OCI-LY1 (cell line): ENCODE measurements at regions not wholly inside any gene's neighbourhood (a gene's known extent, or its start where the extent isn't known, plus 50 kb on each side); places are given as distances from the start of the nearest gene placed in this dataset.

ENCODE experiments used
- H2AFZ ChIP-seq: fragments of 200-600 bp; sonication (generic), shearing (Covaris generic); 2 replicates; pipeline ENCODE4 v1.6.0; 2014; ENCODE audit warnings: antibody characterized with exemption, mild to moderate bottlenecking, low read length
- H3F3A ChIP-seq: fragments of 200-600 bp; sonication (generic), shearing (Covaris generic); 2 replicates; pipeline ENCODE4 v1.6.0; 2014; ENCODE audit warnings: mild to moderate bottlenecking, antibody characterized with exemption, low read length, moderate library complexity; ENCODE audit not compliant: insufficient read depth
- H3K27ac ChIP-seq: fragments of 200-600 bp; sonication (generic); 2 replicates; pipeline ENCODE4 v1.5.1; 2014; ENCODE audit warnings: low read length, mixed run types, mild to moderate bottlenecking, low read depth; ENCODE audit not compliant: poor library complexity, severe bottlenecking
- H3K27me3 ChIP-seq: fragments of 200-600 bp; sonication (generic); 2 replicates; pipeline ENCODE4 v1.6.0; 2014; ENCODE audit warnings: antibody characterized with exemption, mild to moderate bottlenecking, low read length, moderate library complexity; ENCODE audit not compliant: insufficient read depth
- H3K36me3 ChIP-seq: fragments of 200-600 bp; sonication (generic); 2 replicates; pipeline ENCODE4 v1.6.1; 2014; ENCODE audit warnings: mild to moderate bottlenecking, antibody characterized with exemption, low read length, moderate library complexity, mixed read lengths; ENCODE audit not compliant: insufficient read depth
- H3K4me1 ChIP-seq: fragments of 200-600 bp; sonication (generic); 2 replicates; pipeline ENCODE4 v1.5.1; 2014; ENCODE audit warnings: mild to moderate bottlenecking, low read length, moderate library complexity; ENCODE audit not compliant: insufficient read depth, severe bottlenecking
- H3K4me2 ChIP-seq: fragments of 200-600 bp; sonication (generic), shearing (Covaris generic); 2 replicates; pipeline ENCODE4 v1.6.1; 2014; ENCODE audit warnings: low read length
- H3K4me3 ChIP-seq: fragments of 200-600 bp; sonication (generic); 2 replicates; pipeline ENCODE4 v1.5.1; 2014; ENCODE audit warnings: low read length, low read depth, mild to moderate bottlenecking, mixed read lengths; ENCODE audit not compliant: poor library complexity, severe bottlenecking
- H3K79me2 ChIP-seq: fragments of 200-600 bp; shearing (Covaris generic); 2 replicates; pipeline ENCODE4 v1.6.1; 2016; ENCODE audit warnings: mixed run types, low read length, mixed read lengths; ENCODE audit not compliant: insufficient read depth
- H3K9ac ChIP-seq: fragments of 200-600 bp; sonication (generic), shearing (Covaris generic); 2 replicates; pipeline ENCODE4 v1.6.1; 2014; ENCODE audit warnings: mild to moderate bottlenecking, low read length, mixed read lengths
- H3K9me2 ChIP-seq: fragments of 200-600 bp; sonication (generic), shearing (Covaris generic); 2 replicates; pipeline ENCODE4 v1.6.1; 2014; ENCODE audit warnings: low read depth, mild to moderate bottlenecking, low read length, mixed read lengths
- H3K9me3 ChIP-seq: fragments of 200-600 bp; shearing (Covaris generic); 2 replicates; pipeline ENCODE4 v1.6.1; 2014; ENCODE audit warnings: low read length, mixed read lengths
- H4K20me1 ChIP-seq: fragments of 200-600 bp; sonication (generic), shearing (Covaris generic); 2 replicates; pipeline ENCODE4 v1.6.0; 2016; ENCODE audit warnings: mild to moderate bottlenecking, low read length; ENCODE audit not compliant: insufficient read depth
- CTCF ChIP-seq: fragments of 200-600 bp; sonication (generic), shearing (Covaris generic); IDR thresholded peaks from 2 replicates; pipeline ENCODE4 v1.5.1; 2017; ENCODE audit warnings: mild to moderate bottlenecking, antibody characterized with exemption, low read length, moderate library complexity, mixed read lengths
- EZH2 ChIP-seq: fragments of 200-600 bp; sonication (generic), shearing (Covaris generic); IDR thresholded peaks from 2 replicates; pipeline ENCODE4 v1.8.0; 2017; ENCODE audit warnings: borderline replicate concordance, mixed run types, mild to moderate bottlenecking, antibody characterized with exemption, low read length, moderate library complexity, mixed read lengths

- Histone ChIP-seq H3F3A (no peaks in the 10 kb centered on the region), H3K9me2 (no peaks in the 10 kb centered on the region), H3K4me1 (no peaks in the 10 kb centered on the region), H3K4me3 (no peak overlapping the region), H3K79me2 (no peaks in the 10 kb centered on the region), H3K27ac (no peak overlapping the region), H3K9ac (no peak overlapping the region), H3K27me3 (no peaks in the 10 kb centered on the region), H2AFZ (no peak overlapping the region), H3K4me2 (no peak overlapping the region), H3K36me3 (no peaks in the 10 kb centered on the region), H4K20me1 (no peaks in the 10 kb centered on the region), H3K9me3 (no peaks in the 10 kb centered on the region)
- no peak for TF ChIP-seq EZH2
- no peak for TF ChIP-seq CTCF
Measured at GRCh38 chr17:6240001-6240400, 169.8 kb downstream of the WSCD1 start.

- H3K9me2 ChIP-seq = no peaks in the 10 kb centered on the region
- H3K27ac ChIP-seq = no peak overlapping the region
- no peaks in the 10 kb centered on the region for H3K9me3 ChIP-seq
- H3K27me3 ChIP-seq = no peaks in the 10 kb centered on the region
- no peaks in the 10 kb centered on the region for H3K4me1 ChIP-seq
- no peaks in the 10 kb centered on the region for H3K79me2 ChIP-seq
- H3K9ac ChIP-seq = no peak overlapping the region
- H4K20me1 ChIP-seq = no peaks in the 10 kb centered on the region
- no peak overlapping the region for H2AFZ ChIP-seq
- H3F3A ChIP-seq = no peaks in the 10 kb centered on the region
- TF ChIP-seq CTCF = no peak
- TF ChIP-seq EZH2 = no peak
- H3K4me2 ChIP-seq = no peak overlapping the region
- no peak overlapping the region for H3K4me3 ChIP-seq
- no peaks in the 10 kb centered on the region for H3K36me3 ChIP-seq
Measured at GRCh38 chr17:6239241-6239798, 169.1 kb downstream of the WSCD1 start.

GRCh38 chr17:6233856-6234255 is 163.7 kb downstream of the WSCD1 start:
- Histone ChIP-seq H3K4me3 (no peak overlapping the region), H3K9me3 (no peaks in the 10 kb centered on the region), H3F3A (no peaks in the 10 kb centered on the region), H3K79me2 (no peaks in the 10 kb centered on the region), H3K4me2 (no peak overlapping the region), H3K9me2 (no peaks in the 10 kb centered on the region), H3K4me1 (no peaks in the 10 kb centered on the region), H3K36me3 (no peaks in the 10 kb centered on the region), H4K20me1 (no peaks in the 10 kb centered on the region), H2AFZ (no peak overlapping the region), H3K9ac (no peak overlapping the region), H3K27ac (no peak overlapping the region), H3K27me3 (no peaks in the 10 kb centered on the region)
- TF ChIP-seq EZH2 (no peak), CTCF (no peak)
